ENCODE measurements at regions not wholly inside any gene's neighbourhood (a gene's known extent, or its start where the extent isn't known, plus 50 kb on each side); places are given as distances from the start of the nearest gene placed in this dataset.

DNA sequence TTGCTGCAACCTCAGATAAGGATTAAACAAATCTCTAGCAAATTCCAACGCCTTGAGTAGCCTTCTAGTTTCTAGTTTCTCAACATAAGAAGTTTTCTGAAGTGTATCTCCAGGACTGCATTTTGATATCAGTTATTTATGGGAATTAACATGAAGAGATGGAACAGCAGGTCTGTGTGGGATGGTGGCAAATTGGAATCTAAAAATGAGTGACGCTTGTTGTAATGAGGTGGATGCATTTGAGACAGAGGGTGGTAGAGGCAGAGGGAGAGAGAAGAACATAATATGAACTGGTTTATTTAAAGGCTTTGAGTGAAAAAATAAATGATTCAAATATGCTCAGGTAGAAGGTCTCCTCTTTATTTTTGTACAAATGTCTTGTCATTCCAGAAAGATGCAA lies 446.8 kb upstream of the GCFC2 start:
- TF ChIP-seq CTCF (IDR thresholded peaks at IDR 0.05), result no peak
- no peak for TF ChIP-seq JUND (IDR thresholded peaks at IDR 0.05)
